Stimulated activated naive B cell treated with anti-CD40 and anti-IgM and Interleukin-4, amounts not matched to agents 10 μg/mL and 1 μg/mL and 100 μg/mL, for 72 hours (primary cell): ENCODE measurements at regions not wholly inside any gene's neighbourhood (a gene's known extent, or its start where the extent isn't known, plus 50 kb on each side); places are given as distances from the start of the nearest gene placed in this dataset.

ENCODE experiments used
- ATAC-seq, 2 donors: fragments of 150-1000 bp; cut with Tn5 transposase; replicated peaks; 2 replicates each; pipeline ENCODE4 v1.10.0; 2021; ENCODE audit warnings: moderate library complexity in 1 of 2
- DNase-seq: peaks from one replicate; pipeline ENCODE4 v3.0.0; 2021
- H3K27ac Mint-ChIP-seq: one replicate; pipeline ENCODE4 v1.8.0; 2022; ENCODE audit warnings: mild to moderate bottlenecking, mixed read lengths
- H3K27me3 Mint-ChIP-seq, 2 donors: one replicate each; pipeline ENCODE4 v1.8.0; 2022; ENCODE audit warnings: mixed read lengths in 2 of 2
- H3K36me3 Mint-ChIP-seq, 2 donors: one replicate each; pipeline ENCODE4 v1.8.0; 2022; ENCODE audit warnings: mixed read lengths in 2 of 2, mild to moderate bottlenecking in 1 of 2
- H3K4me1 Mint-ChIP-seq, 2 donors: one replicate each; pipeline ENCODE4 v1.8.0; 2022; ENCODE audit warnings: mixed read lengths in 2 of 2, mild to moderate bottlenecking in 1 of 2
- H3K4me3 Mint-ChIP-seq, 2 donors: one replicate each; pipeline ENCODE4 v1.8.0; 2022; ENCODE audit warnings: mild to moderate bottlenecking in 2 of 2, mixed read lengths in 2 of 2, moderate library complexity in 1 of 2
- H3K9me3 Mint-ChIP-seq, 2 donors: one replicate each; pipeline ENCODE4 v1.8.0; 2022; ENCODE audit warnings: mixed read lengths in 2 of 2, mild to moderate bottlenecking in 1 of 2

- H3K27me3 Mint-ChIP-seq: peaks cover 18 to 36% of the 10 kb centered on the region in 2 donors
- ATAC-seq (no peak), DNase-seq (no peak)
- peaks cover 0 to 3% of the 10 kb centered on the region in 2 donors for H3K4me1 Mint-ChIP-seq
- H3K4me3 Mint-ChIP-seq: no peak overlapping the region
- no peak overlapping the region for H3K27ac Mint-ChIP-seq
- peaks cover 0 to 2% of the 10 kb centered on the region in 2 donors for H3K9me3 Mint-ChIP-seq
- H3K36me3 Mint-ChIP-seq: no peaks in the 10 kb centered on the region
These were observed 204.6 kb downstream of the TLE3 start for GRCh38 chr15:69893086-69893485.

GRCh38 chr15:69893863-69894262, 203.9 kb downstream of the TLE3 start:
- DNase-seq: no peak
- H3K4me3 Mint-ChIP-seq: no peak overlapping the region
- H3K27me3 Mint-ChIP-seq: peaks cover 18 to 36% of the 10 kb centered on the region in 2 donors
- peaks cover 0 to 2% of the 10 kb centered on the region in 2 donors for H3K9me3 Mint-ChIP-seq
- H3K4me1 Mint-ChIP-seq: peaks cover 0 to 3% of the 10 kb centered on the region in 2 donors
- no peak overlapping the region for H3K27ac Mint-ChIP-seq
- ATAC-seq: no peak
- H3K36me3 Mint-ChIP-seq: no peaks in the 10 kb centered on the region

GRCh38 chr15:69895202-69895601, 202.5 kb downstream of the TLE3 start:
- no peak for DNase-seq
- Mint-ChIP-seq H3K27me3 (peaks cover 18 to 36% of the 10 kb centered on the region in 2 donors), H3K9me3 (peaks cover 0 to 2% of the 10 kb centered on the region in 2 donors), H3K36me3 (no peaks in the 10 kb centered on the region), H3K27ac (no peak overlapping the region), H3K4me1 (peaks cover 0 to 3% of the 10 kb centered on the region in 2 donors), H3K4me3 (no peak overlapping the region)
- no peak for ATAC-seq

GRCh38 chr15:69896606-69897005, 201.1 kb downstream of the TLE3 start:
- DNase-seq: no peak
- H3K4me3 Mint-ChIP-seq: no peak overlapping the region
- H3K27ac Mint-ChIP-seq: no peak overlapping the region
- ATAC-seq: no peak
- peaks cover 18 to 40% of the 10 kb centered on the region in 2 donors for H3K27me3 Mint-ChIP-seq
- no peaks in the 10 kb centered on the region for H3K9me3 Mint-ChIP-seq
- H3K36me3 Mint-ChIP-seq: no peaks in the 10 kb centered on the region
- peaks cover 0 to 3% of the 10 kb centered on the region in 2 donors for H3K4me1 Mint-ChIP-seq

GRCh38 chr15:69897061-69897460, 200.7 kb downstream of the TLE3 start:
- Mint-ChIP-seq H3K4me3 (no peak overlapping the region), H3K27me3 (peaks cover 18 to 40% of the 10 kb centered on the region in 2 donors), H3K36me3 (no peaks in the 10 kb centered on the region), H3K9me3 (no peaks in the 10 kb centered on the region), H3K4me1 (peaks cover 0 to 3% of the 10 kb centered on the region in 2 donors), H3K27ac (no peak overlapping the region)
- DNase-seq (no peak), ATAC-seq (no peak)

- peaks cover 0 to 3% of the 10 kb centered on the region in 2 donors for H3K4me1 Mint-ChIP-seq
These were observed 200.1 kb downstream of the TLE3 start for GRCh38 chr15:69897471-69898237.

GRCh38 chr15:69898243-69898642, 199.5 kb downstream of the TLE3 start:
- no peak for ATAC-seq
- Mint-ChIP-seq H3K27me3 (peaks cover 18 to 36% of the 10 kb centered on the region in 2 donors), H3K36me3 (no peaks in the 10 kb centered on the region), H3K4me3 (no peak overlapping the region), H3K4me1 (peaks cover 0 to 3% of the 10 kb centered on the region in 2 donors), H3K27ac (no peak overlapping the region), H3K9me3 (no peaks in the 10 kb centered on the region)
- DNase-seq: no peak

More at GRCh38 chr15:69897471-69898237, 200.1 kb downstream of the TLE3 start:
- Mint-ChIP-seq H3K27me3 (peaks cover 18 to 40% of the 10 kb centered on the region in 2 donors), H3K4me3 (no peak overlapping the region), H3K9me3 (no peaks in the 10 kb centered on the region), H3K36me3 (no peaks in the 10 kb centered on the region), H3K27ac (no peak overlapping the region)
- DNase-seq (no peak), ATAC-seq (no peak)

GRCh38 chr15:69902414-69903062, 195.2 kb downstream of the TLE3 start:
- H3K4me3 Mint-ChIP-seq: no peak overlapping the region
- no peaks in the 10 kb centered on the region for H3K9me3 Mint-ChIP-seq
- no peaks in the 10 kb centered on the region for H3K36me3 Mint-ChIP-seq
- DNase-seq (no peak), ATAC-seq (no peak)
- H3K27ac Mint-ChIP-seq: no peak overlapping the region
- no peaks in the 10 kb centered on the region for H3K4me1 Mint-ChIP-seq
- H3K27me3 Mint-ChIP-seq: peaks cover 6 to 13% of the 10 kb centered on the region in 2 donors

GRCh38 chr15:69903470-69904469, 193.9 kb downstream of the TLE3 start:
- no peaks in the 10 kb centered on the region for H3K36me3 Mint-ChIP-seq
- no peaks in the 10 kb centered on the region for H3K9me3 Mint-ChIP-seq
- no peaks in the 10 kb centered on the region for H3K4me1 Mint-ChIP-seq
- ATAC-seq (no peak), DNase-seq (no peak)
- peaks cover 16 to 21% of the 10 kb centered on the region in 2 donors for H3K27me3 Mint-ChIP-seq
- no peak overlapping the region for H3K27ac Mint-ChIP-seq
- no peak overlapping the region for H3K4me3 Mint-ChIP-seq

- Mint-ChIP-seq H3K27me3 (peaks cover 21 to 24% of the 10 kb centered on the region in 2 donors), H3K27ac (no peak overlapping the region), H3K4me1 (no peaks in the 10 kb centered on the region), H3K4me3 (no peak overlapping the region), H3K9me3 (peaks cover 0 to 2% of the 10 kb centered on the region in 2 donors), H3K36me3 (no peaks in the 10 kb centered on the region)
- ATAC-seq (no peak), DNase-seq (no peak)
These were observed 191.2 kb downstream of the TLE3 start for GRCh38 chr15:69906256-69907185.

GRCh38 chr15:69908060-69908459, 189.7 kb downstream of the TLE3 start:
- Mint-ChIP-seq H3K36me3 (no peaks in the 10 kb centered on the region), H3K4me3 (no peak overlapping the region), H3K27ac (no peak overlapping the region), H3K27me3 (peaks cover 21 to 24% of the 10 kb centered on the region in 2 donors), H3K4me1 (no peaks in the 10 kb centered on the region), H3K9me3 (peaks cover 0 to 2% of the 10 kb centered on the region in 2 donors)
- DNase-seq: no peak
- ATAC-seq: no peak

- H3K36me3 Mint-ChIP-seq: no peaks in the 10 kb centered on the region
- H3K4me1 Mint-ChIP-seq: no peaks in the 10 kb centered on the region
- peaks cover 25 to 31% of the 10 kb centered on the region in 2 donors for H3K27me3 Mint-ChIP-seq
- no peak overlapping the region for H3K27ac Mint-ChIP-seq
- DNase-seq: no peak
- peaks cover 0 to 2% of the 10 kb centered on the region in 2 donors for H3K9me3 Mint-ChIP-seq
- no peak for ATAC-seq
- no peak overlapping the region for H3K4me3 Mint-ChIP-seq
These were observed 188.9 kb downstream of the TLE3 start for GRCh38 chr15:69908590-69909420.
